ENCODE measurements at regions not wholly inside any gene's neighbourhood (a gene's known extent, or its start where the extent isn't known, plus 50 kb on each side); places are given as distances from the start of the nearest gene placed in this dataset.
"Not testable (repeated sequence)": the region's sequence is repeated elsewhere in the genome, so short reads cannot be mapped to it uniquely, and the experiment has no call there.

GRCh38 chr3:98699132-98699531 is 64.0 kb upstream of the ST3GAL6 start:
- no peak for TF ChIP-seq CTCF (IDR thresholded peaks at IDR 0.05; ENCODE audit: control insufficient read depth, insufficient read depth, low read depth, low read length, missing control alignments)
- DNase-seq (ENCODE audit: low read depth), result no peak
- H3K4me3 ChIP-seq (ENCODE audit: control insufficient read depth, low read depth, low read length), result no peak overlapping the region

- DNase-seq (ENCODE audit: low read depth), result no peak
Measured at GRCh38 chr3:98701071-98701675, 62.0 kb upstream of the ST3GAL6 start.

GRCh38 chr3:98702166-98702565 is 61.0 kb upstream of the ST3GAL6 start:
- H3K4me3 ChIP-seq (ENCODE audit: control insufficient read depth, low read depth, low read length), result no peak overlapping the region
- TF ChIP-seq CTCF (IDR thresholded peaks at IDR 0.05; ENCODE audit: control insufficient read depth, insufficient read depth, low read depth, low read length, missing control alignments), result no peak
- no peak for DNase-seq (ENCODE audit: low read depth)

More at GRCh38 chr3:98701071-98701675, 62.0 kb upstream of the ST3GAL6 start:
- no peak for TF ChIP-seq CTCF (IDR thresholded peaks at IDR 0.05; ENCODE audit: control insufficient read depth, insufficient read depth, low read depth, low read length, missing control alignments)
- H3K4me3 ChIP-seq (ENCODE audit: control insufficient read depth, low read depth, low read length), result no peak overlapping the region

- no peak overlapping the region for H3K4me3 ChIP-seq (ENCODE audit: control insufficient read depth, low read depth, low read length)
- TF ChIP-seq CTCF (IDR thresholded peaks at IDR 0.05; ENCODE audit: control insufficient read depth, insufficient read depth, low read depth, low read length, missing control alignments), result no peak
- no peak for DNase-seq (ENCODE audit: low read depth)
Measured at GRCh38 chr3:98705212-98705611, 57.9 kb upstream of the ST3GAL6 start.

- peak; percentile 34 for TF ChIP-seq CTCF (IDR thresholded peaks at IDR 0.05; ENCODE audit: control insufficient read depth, insufficient read depth, low read depth, low read length, missing control alignments)
- no peak for DNase-seq (ENCODE audit: low read depth)
- no peak overlapping the region for H3K4me3 ChIP-seq (ENCODE audit: control insufficient read depth, low read depth, low read length)
Measured at GRCh38 chr3:98705694-98706093, 57.4 kb upstream of the ST3GAL6 start.

- H3K4me3 ChIP-seq (ENCODE audit: control insufficient read depth, low read depth, low read length), result not testable (repeated sequence)
Measured at GRCh38 chr3:98708681-98709080, 54.5 kb upstream of the ST3GAL6 start.

GRCh38 chr3:98709441-98709840 is 53.7 kb upstream of the ST3GAL6 start:
- H3K4me3 ChIP-seq (ENCODE audit: control insufficient read depth, low read depth, low read length), result no peak overlapping the region
- no peak for DNase-seq (ENCODE audit: low read depth)
- TF ChIP-seq CTCF (IDR thresholded peaks at IDR 0.05; ENCODE audit: control insufficient read depth, insufficient read depth, low read depth, low read length, missing control alignments), result no peak

More at GRCh38 chr3:98708681-98709080, 54.5 kb upstream of the ST3GAL6 start:
- not testable (repeated sequence) for DNase-seq (ENCODE audit: low read depth)

Data from AG09309 (cell line).